ENCODE measurements at regions not wholly inside any gene's neighbourhood (a gene's known extent, or its start where the extent isn't known, plus 50 kb on each side); places are given as distances from the start of the nearest gene placed in this dataset.
"Not testable (repeated sequence)": the region's sequence is repeated elsewhere in the genome, so short reads cannot be mapped to it uniquely, and the experiment has no call there.

GRCh38 chr3:102038477-102039142 is 189.3 kb downstream of the NFKBIZ start:
- Histone ChIP-seq H3K4me1 (ENCODE audit: insufficient read depth) (peaks cover 3% of the 10 kb centered on the region), H3K27ac (no peak overlapping the region), H4K20me1 (ENCODE audit: insufficient read depth, poor library complexity, severe bottlenecking) (no peaks in the 10 kb centered on the region), H3K4me2 (no peak overlapping the region), H3K36me3 (replicated peaks; ENCODE audit: insufficient read depth, low read depth) (no peaks in the 10 kb centered on the region), H3K9me2 (replicated peaks; ENCODE audit: insufficient read depth) (no peaks in the 10 kb centered on the region), H3K79me2 (no peaks in the 10 kb centered on the region), H3K9me3 (ENCODE audit: low read depth) (no peaks in the 10 kb centered on the region), H3K27me3 (no peaks in the 10 kb centered on the region), H3K4me3 (no peak overlapping the region), H2AFZ (no peak overlapping the region)
- TF ChIP-seq EZH2phosphoT487 (IDR thresholded peaks at IDR 0.05; ENCODE audit: low read depth, severe bottlenecking, unreplicated experiment) = no peak
- no peak for TF ChIP-seq EZH2 (IDR thresholded peaks at IDR 0.05; ENCODE audit: borderline replicate concordance)
- TF ChIP-seq CTCF (IDR thresholded peaks at IDR 0.05; ENCODE audit: poor library complexity) = no peak
- no peak for DNase-seq (ENCODE audit: low spot score)
- 93% methylated on average over 3 of the region's 3 CpGs for WGBS (ENCODE audit: low lambda C conversion rate, missing lambda C conversion rate)

- not testable (repeated sequence) for H3K4me3 ChIP-seq, H3K27ac ChIP-seq
- 98% methylated on average over 8 of the region's 8 CpGs for WGBS (ENCODE audit: low lambda C conversion rate, missing lambda C conversion rate)
Measured at GRCh38 chr3:102040144-102040543, 190.8 kb downstream of the NFKBIZ start.

GRCh38 chr3:102053375-102053989 is 204.2 kb downstream of the NFKBIZ start:
- no peaks in the 10 kb centered on the region for H3K79me2 ChIP-seq
- no peak for DNase-seq (ENCODE audit: low spot score)
- no peak overlapping the region for H3K4me3 ChIP-seq
- TF ChIP-seq EZH2 (IDR thresholded peaks at IDR 0.05; ENCODE audit: borderline replicate concordance) (no peak), CTCF (IDR thresholded peaks at IDR 0.05; ENCODE audit: poor library complexity) (no peak), EZH2phosphoT487 (IDR thresholded peaks at IDR 0.05; ENCODE audit: low read depth, severe bottlenecking, unreplicated experiment) (no peak)
- H2AFZ ChIP-seq = no peak overlapping the region
- no peaks in the 10 kb centered on the region for H3K27me3 ChIP-seq
- H3K4me2 ChIP-seq = no peak overlapping the region
- H3K36me3 ChIP-seq (replicated peaks; ENCODE audit: insufficient read depth, low read depth) = no peaks in the 10 kb centered on the region
- H3K27ac ChIP-seq = no peak overlapping the region
- no peaks in the 10 kb centered on the region for H3K9me3 ChIP-seq (ENCODE audit: low read depth)
- H4K20me1 ChIP-seq (ENCODE audit: insufficient read depth, poor library complexity, severe bottlenecking) = no peaks in the 10 kb centered on the region
- no peaks in the 10 kb centered on the region for H3K9me2 ChIP-seq (replicated peaks; ENCODE audit: insufficient read depth)
- WGBS (ENCODE audit: low lambda C conversion rate, missing lambda C conversion rate) = 73% methylated on average over 4 of the region's 4 CpGs
- H3K4me1 ChIP-seq (ENCODE audit: insufficient read depth) = no peaks in the 10 kb centered on the region

More at GRCh38 chr3:102040144-102040543, 190.8 kb downstream of the NFKBIZ start:
- H3K36me3 ChIP-seq (replicated peaks; ENCODE audit: insufficient read depth, low read depth); H3K4me1 ChIP-seq (ENCODE audit: insufficient read depth); H2AFZ ChIP-seq; H3K9me3 ChIP-seq (ENCODE audit: low read depth); H3K9me2 ChIP-seq (replicated peaks; ENCODE audit: insufficient read depth); H3K27me3 ChIP-seq; H4K20me1 ChIP-seq (ENCODE audit: insufficient read depth, poor library complexity, severe bottlenecking); DNase-seq (ENCODE audit: low spot score); H3K79me2 ChIP-seq; H3K4me2 ChIP-seq: not testable (repeated sequence)

GRCh38 chr3:102054543-102055080 is 205.3 kb downstream of the NFKBIZ start:
- H3K79me2 ChIP-seq = no peaks in the 10 kb centered on the region
- no peaks in the 10 kb centered on the region for H3K9me2 ChIP-seq (replicated peaks; ENCODE audit: insufficient read depth)
- H3K27me3 ChIP-seq = no peaks in the 10 kb centered on the region
- DNase-seq (ENCODE audit: low spot score) = no peak
- H3K27ac ChIP-seq = no peak overlapping the region
- H3K4me3 ChIP-seq = no peak overlapping the region
- no peaks in the 10 kb centered on the region for H3K36me3 ChIP-seq (replicated peaks; ENCODE audit: insufficient read depth, low read depth)
- H3K9me3 ChIP-seq (ENCODE audit: low read depth) = no peaks in the 10 kb centered on the region
- no peaks in the 10 kb centered on the region for H4K20me1 ChIP-seq (ENCODE audit: insufficient read depth, poor library complexity, severe bottlenecking)
- H3K4me1 ChIP-seq (ENCODE audit: insufficient read depth) = no peaks in the 10 kb centered on the region
- WGBS (ENCODE audit: low lambda C conversion rate, missing lambda C conversion rate) = 81% methylated on average over 10 of the region's 10 CpGs
- H3K4me2 ChIP-seq = no peak overlapping the region
- TF ChIP-seq EZH2phosphoT487 (IDR thresholded peaks at IDR 0.05; ENCODE audit: low read depth, severe bottlenecking, unreplicated experiment) = no peak
- no peak for TF ChIP-seq EZH2 (IDR thresholded peaks at IDR 0.05; ENCODE audit: borderline replicate concordance)
- no peak for TF ChIP-seq CTCF (IDR thresholded peaks at IDR 0.05; ENCODE audit: poor library complexity)
- H2AFZ ChIP-seq = no peak overlapping the region
